K562 (cell line): ENCODE measurements at regions not wholly inside any gene's neighbourhood (a gene's known extent, or its start where the extent isn't known, plus 50 kb on each side); places are given as distances from the start of the nearest gene placed in this dataset.

Source experiments
- ATAC-seq: fragments of 200-7000 bp; cut with Tn5 transposase; 3 replicates; pipeline ENCODE4 v1.9.1; 2020; ENCODE audit warnings: moderate library complexity
- BruUV-seq: library from RNA; stranded (reverse); fragments of 400-500 nt; replicated peaks from 2 replicates; lab custom pipeline; 2021; lab: Mats Ljungman, UMichigan
- CTCF ChIA-PET: fragments of 300-600 bp; formaldehyde crosslinking; extraction: SDS; loops from one replicate; lab custom pipeline; 2021; ENCODE audit warnings: low intra/inter-chr PET ratio; lab: Yijun Ruan, JAX
- POLR2A ChIA-PET: fragments of 300-600, 350-650 bp; sonication (Branson Sonifier 250); formaldehyde crosslinking; extraction: SDS; loops from one replicate; lab custom pipeline; 2021; ENCODE audit warnings: antibody characterized with exemption, inconsistent platforms; lab: Yijun Ruan, JAX
- DNase-seq, 4 experiments: peaks; one replicate each; pipeline versions ENCODE4 v3.0.0 to v3.0.0-alpha.2; 2011 to 2018; ENCODE audit warnings: low spot score in 3 of 4, mixed read lengths in 3 of 4; ENCODE audit errors: extremely low read depth in 1 of 4
- FAIRE-seq: peaks from 2 replicates; lab custom pipeline; 2011; peaks lifted over from hg19 to GRCh38; lab: Jason Lieb, UNC
- H2AFZ ChIP-seq: 2 replicates; pipeline ENCODE4 v1.6.0; 2011; ENCODE audit warnings: low read depth, low read length, control low read depth, inconsistent platforms
- H3K27ac ChIP-seq: fragments of 200-600 bp; 3 replicates; pipeline ENCODE4 v1.8.0; 2011; ENCODE audit warnings: low read depth, mild to moderate bottlenecking, control low read depth, inconsistent platforms, low read length, moderate library complexity, mixed read lengths; ENCODE audit errors: extremely low read depth
- H3K27me3 ChIP-seq, 2 experiments: fragments of 300-600 bp in 1 of 2; 2 replicates in 1 of 2; 3 replicates in 1 of 2; pipeline versions ENCODE4 v1.6.0 to v1.8.0; 2011; ENCODE audit warnings: inconsistent platforms in 2 of 2, low read length in 2 of 2, mild to moderate bottlenecking in 1 of 2, mixed read lengths in 1 of 2, moderate library complexity in 1 of 2; ENCODE audit not compliant: control insufficient read depth in 2 of 2, insufficient read depth in 2 of 2
- H3K36me3 ChIP-seq: fragments of 300-600 bp; 3 replicates; pipeline ENCODE4 v1.8.0; 2011; ENCODE audit warnings: mild to moderate bottlenecking, low read length, inconsistent platforms; ENCODE audit not compliant: control insufficient read depth, insufficient read depth
- H3K4me1 ChIP-seq, 2 experiments: fragments of 200-600 bp in 1 of 2; replicated peaks in 1 of 2; 2 replicates in 1 of 2; 3 replicates in 1 of 2; pipeline versions ENCODE4 v1.5.1 to v1.8.0; 2011; ENCODE audit warnings: inconsistent platforms in 2 of 2, low read length in 2 of 2, mild to moderate bottlenecking in 1 of 2, mixed read lengths in 1 of 2, moderate library complexity in 1 of 2; ENCODE audit not compliant: control insufficient read depth in 2 of 2, insufficient read depth in 2 of 2
- H3K4me2 ChIP-seq: 2 replicates; pipeline ENCODE4 v1.6.1; 2011; ENCODE audit warnings: low read length, control low read depth, inconsistent platforms, mixed read lengths; ENCODE audit not compliant: insufficient read depth
- H3K4me3 ChIP-seq: fragments of 200-600 bp; sonication (generic), shearing (Covaris generic); 2 replicates; pipeline ENCODE4 v1.5.1; 2016; ENCODE audit warnings: control low read depth, inconsistent platforms
- H3K79me2 ChIP-seq: fragments of 200-600 bp; 3 replicates; pipeline ENCODE4 v1.8.0; 2011; ENCODE audit warnings: low read length, inconsistent platforms; ENCODE audit not compliant: control insufficient read depth, insufficient read depth
- H3K9ac ChIP-seq, 2 experiments: 2 replicates each; pipeline versions ENCODE4 v1.6.0 to v1.6.1; 2011; ENCODE audit warnings: low read depth in 2 of 2, low read length in 2 of 2, control low read depth in 1 of 2, inconsistent platforms in 1 of 2, mild to moderate bottlenecking in 1 of 2, mixed read lengths in 1 of 2; ENCODE audit not compliant: insufficient read depth in 1 of 2
- H3K9me1 ChIP-seq: one replicate; pipeline ENCODE4 v1.6.0; 2011; ENCODE audit warnings: inconsistent platforms, mild to moderate bottlenecking, low read length, moderate library complexity; ENCODE audit not compliant: control insufficient read depth, insufficient read depth
- H3K9me3 ChIP-seq: replicated peaks from 2 replicates; pipeline ENCODE4 v1.5.1; 2011; ENCODE audit warnings: low read depth, low read length, inconsistent platforms; ENCODE audit not compliant: control insufficient read depth, insufficient read depth
- H4K20me1 ChIP-seq: replicated peaks from 2 replicates; pipeline ENCODE4 v1.6.1; 2011; ENCODE audit warnings: low read length, inconsistent platforms, mixed read lengths; ENCODE audit not compliant: control insufficient read depth, insufficient read depth
- CBFA2T2 ChIP-seq: fragments of 450-650 bp; conservative IDR thresholded peaks from 2 replicates; pipeline ENCODE4 v1.6.1; 2017; ENCODE audit warnings: mild to moderate bottlenecking
- CBFA2T3 ChIP-seq: fragments of 450-650 bp; IDR thresholded peaks from 2 replicates; pipeline ENCODE4 v1.6.1; 2017
- NFIC ChIP-seq: fragments of 450-650 bp; IDR thresholded peaks from 2 replicates; pipeline ENCODE4 v1.6.1; 2017; ENCODE audit warnings: mild to moderate bottlenecking, inconsistent platforms
- PURB ChIP-seq: sonication (generic); formaldehyde crosslinking; IDR thresholded peaks from 2 replicates; pipeline ENCODE4 v1.9.0; 2021; ENCODE audit warnings: low read depth, mild to moderate bottlenecking, missing genetic modification reagents
- TCF3 ChIP-seq: sonication (generic); formaldehyde crosslinking; IDR thresholded peaks from 2 replicates; pipeline ENCODE4 v1.4.0; 2020; ENCODE audit warnings: mild to moderate bottlenecking, missing genetic modification reagents
- WGBS: fragments of 100-300 bp; shearing (Covaris generic); methylation state at CpG from one replicate; pipeline ENCODE4 v1.1.6; 2016; ENCODE audit warnings: low coverage, mixed read lengths; ENCODE audit not compliant: insufficient coverage; ENCODE audit errors: missing lambda C conversion rate; 5-methylcytosine and 5-hydroxymethylcytosine counted together
- in situ Hi-C: fragments of 300-500 bp; cut with MboI; formaldehyde crosslinking; loops from 4 replicates; pipeline ENCODE4 v1.15.0; 2018; ENCODE audit warnings: inconsistent platforms, mixed read lengths
- intact Hi-C: fragments of 100-400 bp; cut with micrococcal nuclease; formaldehyde crosslinking; loops from 2 replicates; pipeline ENCODE4 v1.14.2; 2022
- TF ChIP-seq, protein P1 (sequence below), 2 experiments: IDR thresholded peaks; 2 replicates each; pipeline ENCODE4 v1.6.1; 2012; ENCODE audit warnings: improper control_type of control experiment in 2 of 2, low read depth in 2 of 2, low read length in 2 of 2, borderline replicate concordance in 1 of 2

DNA sequence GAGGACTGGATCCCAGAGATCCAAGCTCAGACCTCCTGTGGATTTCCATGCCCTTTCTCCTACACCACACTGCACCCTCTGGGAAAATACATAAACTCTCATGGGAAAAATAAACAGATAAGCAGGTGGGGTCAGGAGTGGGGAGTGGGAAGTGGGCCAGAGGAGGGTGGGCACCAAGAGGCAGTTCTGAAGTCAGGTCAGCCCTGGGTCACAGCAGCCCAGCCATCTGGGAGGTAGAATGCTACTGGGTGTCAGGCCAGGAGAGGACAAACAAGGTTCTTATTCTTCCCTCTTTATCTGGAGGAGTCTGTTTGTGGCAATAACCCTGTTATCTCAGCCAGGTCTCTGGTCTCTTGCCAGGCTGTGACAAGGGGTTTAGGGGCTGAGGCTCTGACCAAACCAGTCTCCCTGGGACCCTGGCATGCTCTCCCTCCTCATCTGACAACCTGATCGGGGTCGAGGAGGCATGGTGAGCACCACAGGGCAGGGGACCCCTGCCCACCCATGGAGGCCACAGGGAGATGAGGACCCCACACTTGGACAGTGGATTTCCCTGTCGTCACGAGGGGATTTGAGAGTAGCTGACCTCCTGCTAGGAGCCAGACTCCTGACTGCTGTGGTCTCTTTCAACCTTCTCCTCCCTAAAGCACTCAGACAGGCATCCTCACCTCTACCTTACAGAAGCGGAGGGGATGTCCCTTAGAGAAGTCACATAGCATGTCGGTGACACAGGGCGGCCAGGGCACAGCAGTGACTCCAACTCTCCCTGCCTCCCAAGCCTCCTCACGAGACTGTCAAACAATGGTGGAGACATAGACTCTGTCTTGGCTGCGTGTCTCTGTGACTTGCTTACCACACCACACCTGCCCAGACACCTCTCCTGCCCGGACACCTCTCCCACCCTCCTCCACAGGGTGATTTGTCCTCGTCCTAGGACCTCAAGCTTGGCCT is 51.3 kb upstream of the IFFO2 start:
- in situ Hi-C loops (no loop called here), intact Hi-C loops (no loop called here)
- Histone ChIP-seq H3K36me3 (no peaks in the 10 kb centered on the region), H3K9ac (no peak overlapping the region), H3K4me3 (no peak overlapping the region), H3K9me3 (no peaks in the 10 kb centered on the region), H4K20me1 (peaks cover 16% of the 10 kb centered on the region)
- CTCF ChIA-PET = no interaction called here
- 3% methylated on average over 11 of the region's 11 CpGs for WGBS
- ATAC-seq (peak; percentile 23), DNase-seq (peak in 2 of 4 experiments; percentile 22 to 29)
- TF ChIP-seq PURB (CRISPR knock-in tag) (no peak), CBFA2T3 (peak; percentile 40; the same call in 1 of the 2 replicates), CBFA2T2 (0 out of 2 replicates have a peak, but pooled peaks have one; percentile 6), NFIC (peak; percentile 36; the same call in 1 of the 2 replicates), TCF3 (CRISPR knock-in tag) (peak; percentile 22; the same call in 1 of the 2 replicates)
- TF ChIP-seq, protein P1, sequence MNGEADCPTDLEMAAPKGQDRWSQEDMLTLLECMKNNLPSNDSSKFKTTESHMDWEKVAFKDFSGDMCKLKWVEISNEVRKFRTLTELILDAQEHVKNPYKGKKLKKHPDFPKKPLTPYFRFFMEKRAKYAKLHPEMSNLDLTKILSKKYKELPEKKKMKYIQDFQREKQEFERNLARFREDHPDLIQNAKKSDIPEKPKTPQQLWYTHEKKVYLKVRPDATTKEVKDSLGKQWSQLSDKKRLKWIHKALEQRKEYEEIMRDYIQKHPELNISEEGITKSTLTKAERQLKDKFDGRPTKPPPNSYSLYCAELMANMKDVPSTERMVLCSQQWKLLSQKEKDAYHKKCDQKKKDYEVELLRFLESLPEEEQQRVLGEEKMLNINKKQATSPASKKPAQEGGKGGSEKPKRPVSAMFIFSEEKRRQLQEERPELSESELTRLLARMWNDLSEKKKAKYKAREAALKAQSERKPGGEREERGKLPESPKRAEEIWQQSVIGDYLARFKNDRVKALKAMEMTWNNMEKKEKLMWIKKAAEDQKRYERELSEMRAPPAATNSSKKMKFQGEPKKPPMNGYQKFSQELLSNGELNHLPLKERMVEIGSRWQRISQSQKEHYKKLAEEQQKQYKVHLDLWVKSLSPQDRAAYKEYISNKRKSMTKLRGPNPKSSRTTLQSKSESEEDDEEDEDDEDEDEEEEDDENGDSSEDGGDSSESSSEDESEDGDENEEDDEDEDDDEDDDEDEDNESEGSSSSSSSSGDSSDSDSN (IDR thresholded peaks at IDR 0.05; ENCODE audit: borderline replicate concordance in 1 of 2, low read depth in 2 of 2, low read length in 2 of 2) = no peak
- TF ChIP-seq, all 486 proteins: peak for 4
- H3K4me1 ChIP-seq = peaks cover 3 to 20% of the 10 kb centered on the region in 2 experiments; a peak in 3 of 5 replicates
- peaks cover 27 to 49% of the 10 kb centered on the region in 2 experiments for H3K27me3 ChIP-seq
- no peak overlapping the region for H3K4me2 ChIP-seq
- no peak overlapping the region for H2AFZ ChIP-seq
- POLR2A ChIA-PET = interaction anchor here (0.5 kb wide), 1 partner anchor 1615 kb away, joined by 4 read pairs; no protein-coding TSS in a partner anchor
- BruUV-seq = no TSS peak
- FAIRE-seq = no peak
- no peaks in the 10 kb centered on the region for H3K79me2 ChIP-seq
- no peaks in the 10 kb centered on the region for H3K9me1 ChIP-seq
- H3K27ac ChIP-seq = no peak overlapping the region
